ENCODE measurements at regions not wholly inside any gene's neighbourhood (a gene's known extent, or its start where the extent isn't known, plus 50 kb on each side); places are given as distances from the start of the nearest gene placed in this dataset.

DNA sequence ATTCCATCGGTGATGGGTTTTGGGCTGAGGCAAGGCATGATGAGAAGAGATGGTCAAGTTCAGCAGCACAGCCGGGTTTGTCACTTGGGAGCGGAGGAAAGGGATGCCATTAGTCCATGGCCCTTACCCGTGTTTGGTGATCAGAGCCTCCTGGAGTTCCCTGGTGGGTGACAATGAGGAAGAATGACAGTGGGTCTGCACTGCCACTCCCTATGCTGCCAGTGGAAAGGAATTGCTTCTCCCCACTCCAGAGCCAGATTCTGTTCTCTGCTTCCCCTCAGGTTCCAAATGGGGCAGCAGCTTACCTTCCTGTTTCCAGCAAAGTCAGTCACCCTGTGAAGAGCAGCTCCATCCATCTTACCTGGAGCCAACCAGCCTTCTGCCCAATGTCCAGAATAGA lies 393.1 kb downstream of the PTPRU start:
- no peak overlapping the region for H3K4me3 Mint-ChIP-seq (ENCODE audit: unreplicated experiment)
- DNase-seq (ENCODE audit: low spot score): no peak
- TF ChIP-seq, protein P1, sequence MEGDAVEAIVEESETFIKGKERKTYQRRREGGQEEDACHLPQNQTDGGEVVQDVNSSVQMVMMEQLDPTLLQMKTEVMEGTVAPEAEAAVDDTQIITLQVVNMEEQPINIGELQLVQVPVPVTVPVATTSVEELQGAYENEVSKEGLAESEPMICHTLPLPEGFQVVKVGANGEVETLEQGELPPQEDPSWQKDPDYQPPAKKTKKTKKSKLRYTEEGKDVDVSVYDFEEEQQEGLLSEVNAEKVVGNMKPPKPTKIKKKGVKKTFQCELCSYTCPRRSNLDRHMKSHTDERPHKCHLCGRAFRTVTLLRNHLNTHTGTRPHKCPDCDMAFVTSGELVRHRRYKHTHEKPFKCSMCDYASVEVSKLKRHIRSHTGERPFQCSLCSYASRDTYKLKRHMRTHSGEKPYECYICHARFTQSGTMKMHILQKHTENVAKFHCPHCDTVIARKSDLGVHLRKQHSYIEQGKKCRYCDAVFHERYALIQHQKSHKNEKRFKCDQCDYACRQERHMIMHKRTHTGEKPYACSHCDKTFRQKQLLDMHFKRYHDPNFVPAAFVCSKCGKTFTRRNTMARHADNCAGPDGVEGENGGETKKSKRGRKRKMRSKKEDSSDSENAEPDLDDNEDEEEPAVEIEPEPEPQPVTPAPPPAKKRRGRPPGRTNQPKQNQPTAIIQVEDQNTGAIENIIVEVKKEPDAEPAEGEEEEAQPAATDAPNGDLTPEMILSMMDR (IDR thresholded peaks at IDR 0.05): no peak
- peaks cover 3% of the 10 kb centered on the region for H3K9me3 Mint-ChIP-seq (ENCODE audit: low read depth)
- peaks cover 31% of the 10 kb centered on the region for H3K4me1 Mint-ChIP-seq (ENCODE audit: low read depth)
- H3K27me3 Mint-ChIP-seq (ENCODE audit: low read depth): no peaks in the 10 kb centered on the region
- no peak overlapping the region for H3K27ac Mint-ChIP-seq (ENCODE audit: unreplicated experiment)
- H3K36me3 Mint-ChIP-seq (ENCODE audit: low read depth): peaks cover 1% of the 10 kb centered on the region

DNA sequence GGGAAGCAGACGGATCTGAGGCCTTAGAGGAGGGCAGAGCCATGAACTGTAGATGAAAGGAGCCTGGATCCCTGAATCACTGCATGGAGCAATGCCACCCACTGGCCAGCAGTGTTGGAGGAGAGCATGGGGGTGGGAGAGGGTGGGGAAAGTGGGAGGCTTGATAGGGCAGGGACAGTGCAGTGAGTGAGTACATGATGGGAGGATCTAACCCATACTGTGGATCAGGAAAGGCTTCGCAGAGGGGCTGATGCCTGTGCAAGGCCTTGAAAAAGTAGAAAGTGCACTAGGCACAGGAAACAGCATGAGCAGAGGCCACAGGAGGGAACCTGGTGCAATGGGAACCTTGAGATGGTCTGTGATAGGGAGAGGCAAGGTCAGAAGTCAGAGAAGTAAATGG lies 391.9 kb downstream of the PTPRU start:
- no peak overlapping the region for H3K27ac Mint-ChIP-seq (ENCODE audit: unreplicated experiment)
- H3K4me3 Mint-ChIP-seq (ENCODE audit: unreplicated experiment): no peak overlapping the region
- DNase-seq (ENCODE audit: low spot score): no peak
- peaks cover 1% of the 10 kb centered on the region for H3K36me3 Mint-ChIP-seq (ENCODE audit: low read depth)
- H3K9me3 Mint-ChIP-seq (ENCODE audit: low read depth): peaks cover 3% of the 10 kb centered on the region
- TF ChIP-seq, protein P1 (IDR thresholded peaks at IDR 0.05): no peak
- H3K4me1 Mint-ChIP-seq (ENCODE audit: low read depth): peaks cover 22% of the 10 kb centered on the region
- peaks cover 5% of the 10 kb centered on the region for H3K27me3 Mint-ChIP-seq (ENCODE audit: low read depth)

DNA sequence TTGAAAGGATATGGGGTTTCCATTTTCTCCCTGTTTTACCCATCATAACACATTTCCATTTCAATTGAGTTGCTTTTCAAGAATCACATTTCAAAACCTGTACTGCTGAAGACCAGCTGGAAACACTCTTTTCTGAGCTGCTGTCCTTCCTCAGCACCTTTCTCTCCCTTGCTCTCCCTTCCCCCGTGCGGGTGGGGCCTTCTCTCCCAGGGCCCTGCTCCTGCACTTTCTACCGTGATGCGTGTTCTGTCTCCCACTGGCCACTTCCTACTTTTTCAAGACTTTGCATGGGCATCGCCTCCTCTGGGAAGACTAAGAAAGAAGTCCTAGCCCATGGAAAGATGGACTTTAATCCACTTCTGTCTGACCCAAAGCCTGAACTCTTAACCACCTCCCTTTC lies 390.4 kb downstream of the PTPRU start:
- Mint-ChIP-seq H3K4me1 (ENCODE audit: low read depth) (peaks cover 11% of the 10 kb centered on the region), H3K27me3 (ENCODE audit: low read depth) (peaks cover 5% of the 10 kb centered on the region), H3K9me3 (ENCODE audit: low read depth) (peaks cover 3% of the 10 kb centered on the region), H3K4me3 (ENCODE audit: unreplicated experiment) (no peak overlapping the region), H3K27ac (ENCODE audit: unreplicated experiment) (no peak overlapping the region), H3K36me3 (ENCODE audit: low read depth) (peaks cover 1% of the 10 kb centered on the region)
- DNase-seq (ENCODE audit: low spot score): no peak
- TF ChIP-seq, protein P1 (IDR thresholded peaks at IDR 0.05): no peak

DNA sequence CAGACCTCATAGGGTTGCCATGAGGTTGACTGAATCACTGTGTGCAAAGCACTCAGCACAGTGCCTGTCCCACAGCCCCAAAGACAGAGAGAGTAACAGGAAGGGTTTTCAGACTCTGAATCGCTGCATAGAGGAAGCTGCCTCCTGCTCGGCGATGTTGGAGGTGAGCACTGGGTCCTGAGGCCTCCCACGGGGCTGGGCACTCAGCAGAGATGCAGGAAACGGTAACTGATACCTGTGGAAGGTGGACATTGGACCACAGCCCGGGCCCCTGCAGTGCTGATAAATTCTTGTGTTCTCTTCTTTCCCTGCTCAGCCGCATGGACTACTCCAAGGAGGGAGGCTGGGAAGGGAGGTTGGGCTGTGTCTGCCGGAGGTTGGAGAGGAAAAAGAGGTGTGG lies 389.7 kb downstream of the PTPRU start:
- TF ChIP-seq, protein P1 (IDR thresholded peaks at IDR 0.05): no peak
- H3K4me1 Mint-ChIP-seq (ENCODE audit: low read depth): peaks cover 5% of the 10 kb centered on the region
- H3K9me3 Mint-ChIP-seq (ENCODE audit: low read depth): peaks cover 3% of the 10 kb centered on the region
- no peak overlapping the region for H3K27ac Mint-ChIP-seq (ENCODE audit: unreplicated experiment)
- no peak overlapping the region for H3K4me3 Mint-ChIP-seq (ENCODE audit: unreplicated experiment)
- DNase-seq (ENCODE audit: low spot score): no peak
- H3K36me3 Mint-ChIP-seq (ENCODE audit: low read depth): peaks cover 1% of the 10 kb centered on the region
- H3K27me3 Mint-ChIP-seq (ENCODE audit: low read depth): peaks cover 5% of the 10 kb centered on the region

DNA sequence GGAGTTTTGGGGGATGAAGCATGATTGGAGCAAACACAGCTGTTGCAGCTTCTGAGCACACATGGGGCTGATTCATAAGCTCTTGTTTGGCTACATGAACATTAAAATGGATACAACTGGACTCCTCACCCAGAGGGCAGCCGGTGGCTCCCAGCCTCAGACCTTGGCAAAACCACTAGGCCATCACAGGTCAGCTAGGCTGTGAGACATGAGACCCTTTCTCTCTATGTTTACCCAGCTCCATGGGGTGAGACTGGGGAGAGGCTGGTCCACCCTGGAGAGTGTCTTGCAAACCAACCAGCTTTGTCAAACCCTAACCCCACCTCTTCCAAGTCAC lies 388.7 kb downstream of the PTPRU start:
- Mint-ChIP-seq H3K27ac (ENCODE audit: unreplicated experiment) (no peak overlapping the region), H3K36me3 (ENCODE audit: low read depth) (peaks cover 1% of the 10 kb centered on the region), H3K4me1 (ENCODE audit: low read depth) (no peaks in the 10 kb centered on the region), H3K27me3 (ENCODE audit: low read depth) (peaks cover 5% of the 10 kb centered on the region), H3K9me3 (ENCODE audit: low read depth) (peaks cover 3% of the 10 kb centered on the region), H3K4me3 (ENCODE audit: unreplicated experiment) (no peak overlapping the region)
- TF ChIP-seq, protein P1 (IDR thresholded peaks at IDR 0.05): no peak
- no peak for DNase-seq (ENCODE audit: low spot score)
